Lower leg skin (tissue), 3 donors: ENCODE measurements at regions not wholly inside any gene's neighbourhood (a gene's known extent, or its start where the extent isn't known, plus 50 kb on each side); places are given as distances from the start of the nearest gene placed in this dataset.

ENCODE experiments used
- CTCF ChIP-seq, 3 donors: fragments of 450-650 bp; IDR thresholded peaks; one replicate each; pipeline ENCODE4 v1.5.1; 2016; ENCODE audit warnings: antibody characterized with exemption in 3 of 3, mild to moderate bottlenecking in 3 of 3, moderate library complexity in 2 of 3
- POLR2A ChIP-seq, 2 donors: fragments of 450-650 bp; IDR thresholded peaks; one replicate each; pipeline ENCODE4 v1.6.1; 2016 to 2017; ENCODE audit warnings: antibody characterized with exemption in 2 of 2, mild to moderate bottlenecking in 1 of 2, moderate library complexity in 1 of 2

GRCh38 chr20:58077282-58077681 lies 151.2 kb downstream of the ANKRD60 start:
- TF ChIP-seq POLR2A (IDR thresholded peaks at IDR 0.05) = no peak
- TF ChIP-seq CTCF (IDR thresholded peaks at IDR 0.05) = no peak
